ENCODE measurements at regions not wholly inside any gene's neighbourhood (a gene's known extent, or its start where the extent isn't known, plus 50 kb on each side); places are given as distances from the start of the nearest gene placed in this dataset.
"Not testable (repeated sequence)": the region's sequence is repeated elsewhere in the genome, so short reads cannot be mapped to it uniquely, and the experiment has no call there.

DNA sequence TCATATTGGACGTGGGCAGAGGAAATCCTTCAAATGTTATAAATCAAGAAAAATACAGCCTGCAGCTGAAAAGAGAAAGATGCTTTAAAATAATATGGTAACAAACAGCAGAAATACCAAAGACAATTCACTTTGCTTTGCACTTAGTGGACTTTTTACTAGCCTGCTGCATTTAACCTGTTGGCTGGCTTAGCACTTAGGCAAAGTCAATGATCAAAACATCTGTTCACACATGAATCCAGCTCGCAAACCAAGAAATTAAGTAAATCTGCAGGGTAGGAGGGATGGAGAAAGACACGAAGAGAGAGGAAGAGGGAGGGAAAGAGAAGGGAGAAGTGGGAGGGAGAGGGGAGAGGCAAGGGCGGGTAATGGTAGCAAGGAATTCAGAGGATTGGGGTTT lies 103.6 kb upstream of the RAB4A start:
- H3K4me1 ChIP-seq (ENCODE audit: insufficient read depth, insufficient read length): peaks cover 2% of the 10 kb centered on the region
- H3K36me3 ChIP-seq (ENCODE audit: insufficient read depth, insufficient read length, low read length): peaks cover 29% of the 10 kb centered on the region
- H3K9ac ChIP-seq (ENCODE audit: insufficient read length, low read depth): no peak overlapping the region
- H3K27me3 ChIP-seq (ENCODE audit: insufficient read depth, insufficient read length): no peaks in the 10 kb centered on the region
- no peak overlapping the region for H3K4me3 ChIP-seq (ENCODE audit: insufficient read length, low read depth)
- TF ChIP-seq YY1 (IDR thresholded peaks at IDR 0.05; ENCODE audit: insufficient read depth, insufficient read length) (no peak), SUZ12 (IDR thresholded peaks at IDR 0.05; ENCODE audit: extremely low read depth, insufficient read depth, insufficient read length) (no peak), ZNF274 (IDR thresholded peaks at IDR 0.05; ENCODE audit: low read depth, low read length) (no peak)
- no peaks in the 10 kb centered on the region for H3K9me3 ChIP-seq (ENCODE audit: insufficient read depth, low read length)
- no peak for DNase-seq (ENCODE audit: low read depth, low spot score)

- TF ChIP-seq YY1 (IDR thresholded peaks at IDR 0.05; ENCODE audit: insufficient read depth, insufficient read length): no peak
- no peak for TF ChIP-seq SUZ12 (IDR thresholded peaks at IDR 0.05; ENCODE audit: extremely low read depth, insufficient read depth, insufficient read length)
- TF ChIP-seq ZNF274 (IDR thresholded peaks at IDR 0.05; ENCODE audit: low read depth, low read length): no peak
- DNase-seq (ENCODE audit: low read depth, low spot score): no peak
- Histone ChIP-seq H3K9ac (ENCODE audit: insufficient read length, low read depth) (no peak overlapping the region), H3K4me3 (ENCODE audit: insufficient read length, low read depth) (no peak overlapping the region), H3K27me3 (ENCODE audit: insufficient read depth, insufficient read length) (no peaks in the 10 kb centered on the region), H3K4me1 (ENCODE audit: insufficient read depth, insufficient read length) (peaks cover 2% of the 10 kb centered on the region), H3K36me3 (ENCODE audit: insufficient read depth, insufficient read length, low read length) (peaks cover 36% of the 10 kb centered on the region), H3K9me3 (ENCODE audit: insufficient read depth, low read length) (peaks cover 4% of the 10 kb centered on the region; the same call in 1 of the 2 replicates)
Measured at GRCh38 chr1:229169399-229169798, 101.5 kb upstream of the RAB4A start.

DNA sequence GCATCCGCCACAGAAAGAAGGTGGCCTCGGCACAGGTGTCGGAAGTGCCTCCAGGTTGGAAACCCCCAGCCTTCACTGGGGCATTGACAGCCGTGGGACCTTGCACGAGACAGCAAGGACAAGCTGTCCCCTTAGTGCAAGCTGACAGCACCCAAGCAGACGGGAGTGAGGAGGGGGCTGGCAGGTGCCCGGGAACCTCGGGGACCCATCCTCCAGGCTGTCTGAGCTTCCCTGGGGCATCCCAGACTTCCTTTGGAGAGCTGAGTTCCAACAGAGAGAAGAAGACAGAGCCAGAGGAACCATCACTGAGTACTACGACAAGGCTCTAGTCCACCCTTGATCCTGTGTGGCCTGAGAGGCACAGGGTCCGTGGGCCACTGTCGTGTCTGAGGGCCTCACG lies 100.6 kb upstream of the RAB4A start:
- Histone ChIP-seq H3K27me3 (ENCODE audit: insufficient read depth, insufficient read length) (no peaks in the 10 kb centered on the region), H3K4me1 (ENCODE audit: insufficient read depth, insufficient read length) (peaks cover 2% of the 10 kb centered on the region), H3K9me3 (ENCODE audit: insufficient read depth, low read length) (peaks cover 4% of the 10 kb centered on the region; the same call in 1 of the 2 replicates), H3K36me3 (ENCODE audit: insufficient read depth, insufficient read length, low read length) (peaks cover 36% of the 10 kb centered on the region), H3K4me3 (ENCODE audit: insufficient read length, low read depth) (no peak overlapping the region), H3K9ac (ENCODE audit: insufficient read length, low read depth) (no peak overlapping the region)
- no peak for DNase-seq (ENCODE audit: low read depth, low spot score)
- TF ChIP-seq ZNF274 (IDR thresholded peaks at IDR 0.05; ENCODE audit: low read depth, low read length): no peak
- TF ChIP-seq YY1 (IDR thresholded peaks at IDR 0.05; ENCODE audit: insufficient read depth, insufficient read length): no peak
- no peak for TF ChIP-seq SUZ12 (IDR thresholded peaks at IDR 0.05; ENCODE audit: extremely low read depth, insufficient read depth, insufficient read length)

DNA sequence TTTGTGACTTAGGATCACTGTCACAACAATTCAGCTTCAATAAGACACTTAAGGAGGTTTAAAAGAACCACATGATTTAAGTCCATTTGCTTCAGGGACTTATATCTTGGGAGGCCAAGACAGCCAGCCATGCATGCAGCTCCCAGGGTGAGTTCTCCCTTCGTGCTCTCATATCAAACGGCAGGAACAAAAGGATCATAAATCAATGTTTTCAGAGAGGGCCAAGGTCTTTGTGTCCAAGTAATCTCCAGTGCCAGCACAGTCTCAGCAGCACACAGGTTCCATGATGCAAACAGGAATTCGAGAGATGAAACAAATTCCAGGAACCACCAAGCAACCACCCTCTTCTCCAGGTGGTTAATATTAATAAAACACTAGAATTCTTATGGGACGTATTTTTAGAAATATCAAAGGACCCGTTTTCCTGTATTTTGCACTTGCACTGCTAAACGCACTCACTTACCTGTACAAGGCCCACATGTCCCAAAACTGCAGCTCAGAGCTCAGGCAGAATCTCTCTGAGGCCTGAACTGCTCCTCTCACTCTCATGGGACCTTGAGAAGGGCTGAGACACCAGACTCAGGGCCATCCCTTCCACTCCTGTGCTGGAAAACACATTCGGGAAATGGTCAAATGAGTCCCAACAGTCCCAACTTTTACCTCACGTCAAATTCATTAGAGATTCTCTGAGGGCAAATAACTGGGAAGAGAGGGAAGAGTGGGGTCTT lies 100.0 kb upstream of the RAB4A start:
- no peak for TF ChIP-seq SUZ12 (IDR thresholded peaks at IDR 0.05; ENCODE audit: extremely low read depth, insufficient read depth, insufficient read length)
- no peak for TF ChIP-seq ZNF274 (IDR thresholded peaks at IDR 0.05; ENCODE audit: low read depth, low read length)
- no peak for TF ChIP-seq YY1 (IDR thresholded peaks at IDR 0.05; ENCODE audit: insufficient read depth, insufficient read length)
- no peak for DNase-seq (ENCODE audit: low read depth, low spot score)
- Histone ChIP-seq H3K9me3 (ENCODE audit: insufficient read depth, low read length) (peaks cover 4% of the 10 kb centered on the region; the same call in 1 of the 2 replicates), H3K27me3 (ENCODE audit: insufficient read depth, insufficient read length) (no peaks in the 10 kb centered on the region), H3K4me3 (ENCODE audit: insufficient read length, low read depth) (no peak overlapping the region), H3K9ac (ENCODE audit: insufficient read length, low read depth) (no peak overlapping the region), H3K36me3 (ENCODE audit: insufficient read depth, insufficient read length, low read length) (peaks cover 36% of the 10 kb centered on the region), H3K4me1 (ENCODE audit: insufficient read depth, insufficient read length) (peaks cover 2% of the 10 kb centered on the region)

DNA sequence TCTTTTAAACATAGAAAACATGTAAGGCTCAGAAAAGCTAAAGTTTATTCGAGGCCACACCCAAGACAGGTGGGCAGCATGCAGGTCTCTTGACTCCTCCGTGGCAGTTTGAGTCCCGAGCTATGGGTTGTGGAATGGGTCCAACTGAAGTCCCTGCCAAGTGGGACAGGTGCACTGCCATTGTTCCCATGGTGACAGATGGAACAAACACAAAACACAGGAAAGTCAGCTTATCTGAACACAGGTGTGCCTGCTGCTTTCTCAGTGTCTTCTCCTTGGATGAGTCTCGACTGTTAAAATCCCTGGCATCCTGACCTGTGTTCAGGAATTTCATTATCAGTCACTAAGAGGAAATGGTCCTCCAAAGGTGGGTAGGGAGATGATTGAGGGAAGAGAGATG lies 99.0 kb upstream of the RAB4A start:
- Histone ChIP-seq H3K36me3 (ENCODE audit: insufficient read depth, insufficient read length, low read length) (peaks cover 32% of the 10 kb centered on the region), H3K4me1 (ENCODE audit: insufficient read depth, insufficient read length) (peaks cover 2% of the 10 kb centered on the region), H3K27me3 (ENCODE audit: insufficient read depth, insufficient read length) (no peaks in the 10 kb centered on the region), H3K4me3 (ENCODE audit: insufficient read length, low read depth) (no peak overlapping the region), H3K9ac (ENCODE audit: insufficient read length, low read depth) (no peak overlapping the region), H3K9me3 (ENCODE audit: insufficient read depth, low read length) (peaks cover 4% of the 10 kb centered on the region; the same call in 1 of the 2 replicates)
- TF ChIP-seq SUZ12 (IDR thresholded peaks at IDR 0.05; ENCODE audit: extremely low read depth, insufficient read depth, insufficient read length): no peak
- TF ChIP-seq YY1 (IDR thresholded peaks at IDR 0.05; ENCODE audit: insufficient read depth, insufficient read length): no peak
- no peak for TF ChIP-seq ZNF274 (IDR thresholded peaks at IDR 0.05; ENCODE audit: low read depth, low read length)
- no peak for DNase-seq (ENCODE audit: low read depth, low spot score)

DNA sequence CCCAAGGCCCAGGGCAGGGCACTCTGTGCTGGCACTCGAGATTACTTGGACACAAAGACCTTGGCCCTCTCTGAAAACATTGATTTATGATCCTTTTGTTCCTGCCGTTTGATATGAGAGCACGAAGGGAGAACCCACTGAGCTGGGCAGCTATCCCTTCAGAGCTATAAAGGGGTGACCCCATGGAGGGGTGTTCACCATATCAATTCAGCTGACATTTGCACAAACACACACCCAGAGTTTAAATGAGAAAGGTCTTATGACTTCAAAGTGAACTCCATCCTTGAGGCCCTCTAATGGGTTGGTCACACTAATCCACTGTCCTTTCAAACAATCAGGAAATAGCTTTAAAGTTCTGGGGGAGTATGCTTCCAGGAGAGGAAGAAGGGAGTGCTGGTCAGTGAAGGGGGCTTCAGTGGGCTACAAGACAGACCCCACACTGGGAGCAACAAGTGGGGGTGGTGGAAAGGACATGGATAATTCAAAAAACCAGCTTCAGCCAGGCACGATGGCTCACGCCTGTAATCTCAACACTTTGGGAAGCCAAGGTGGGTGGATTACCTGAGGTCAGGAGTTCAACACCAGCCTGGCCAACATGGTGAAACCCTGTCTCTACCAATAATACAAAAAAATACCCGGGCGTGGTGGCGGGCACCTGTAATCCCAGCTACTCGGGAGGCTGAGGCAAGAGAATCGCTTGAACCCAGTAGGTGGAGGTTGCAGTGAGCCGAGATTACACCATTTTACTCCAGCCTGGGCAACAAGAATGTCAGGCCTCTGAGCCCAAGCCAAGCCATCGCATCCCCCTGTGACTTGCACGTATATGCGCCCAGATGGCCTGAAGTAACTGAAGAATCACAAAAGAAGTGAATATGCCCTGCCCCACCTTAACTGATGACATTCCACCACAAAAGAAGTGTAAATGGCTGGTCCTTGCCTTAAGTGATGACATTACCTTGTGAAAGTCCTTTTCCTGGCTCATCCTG lies 97.1 kb upstream of the RAB4A start:
- not testable (repeated sequence) for H3K27me3 ChIP-seq (ENCODE audit: insufficient read depth, insufficient read length); H3K4me3 ChIP-seq (ENCODE audit: insufficient read length, low read depth); H3K4me1 ChIP-seq (ENCODE audit: insufficient read depth, insufficient read length); H3K9me3 ChIP-seq (ENCODE audit: insufficient read depth, low read length); H3K9ac ChIP-seq (ENCODE audit: insufficient read length, low read depth); DNase-seq (ENCODE audit: low read depth, low spot score)
- H3K36me3 ChIP-seq (ENCODE audit: insufficient read depth, insufficient read length, low read length): peaks cover 32% of the 10 kb centered on the region

DNA sequence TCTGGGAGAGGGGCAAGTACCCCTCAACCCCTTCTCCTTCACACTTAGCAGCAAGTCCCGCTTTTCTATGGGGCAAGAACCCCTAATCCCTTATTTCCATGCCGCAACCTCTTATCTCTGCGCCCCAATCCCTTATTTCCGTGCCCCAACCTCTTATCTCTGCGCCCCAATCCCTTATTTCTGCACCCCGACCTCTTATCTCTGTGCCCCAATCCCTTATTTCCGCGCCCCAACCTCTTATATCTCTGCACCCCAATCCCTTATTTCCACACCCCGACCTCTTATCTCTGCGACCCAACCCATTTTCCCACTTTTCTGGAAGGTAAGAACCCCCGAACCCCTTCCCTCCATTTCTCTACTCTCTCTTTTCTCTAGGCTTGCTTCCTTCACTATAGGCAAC lies 95.6 kb upstream of the RAB4A start:
- H3K9me3 ChIP-seq (ENCODE audit: insufficient read depth, low read length); DNase-seq (ENCODE audit: low read depth, low spot score); H3K4me1 ChIP-seq (ENCODE audit: insufficient read depth, insufficient read length); H3K27me3 ChIP-seq (ENCODE audit: insufficient read depth, insufficient read length): not testable (repeated sequence)
- H3K4me3 ChIP-seq (ENCODE audit: insufficient read length, low read depth): peak overlapping the region; percentile 15
- H3K9ac ChIP-seq (ENCODE audit: insufficient read length, low read depth): peak overlapping the region; percentile 56
- H3K36me3 ChIP-seq (ENCODE audit: insufficient read depth, insufficient read length, low read length): peaks cover 25% of the 10 kb centered on the region

DNA sequence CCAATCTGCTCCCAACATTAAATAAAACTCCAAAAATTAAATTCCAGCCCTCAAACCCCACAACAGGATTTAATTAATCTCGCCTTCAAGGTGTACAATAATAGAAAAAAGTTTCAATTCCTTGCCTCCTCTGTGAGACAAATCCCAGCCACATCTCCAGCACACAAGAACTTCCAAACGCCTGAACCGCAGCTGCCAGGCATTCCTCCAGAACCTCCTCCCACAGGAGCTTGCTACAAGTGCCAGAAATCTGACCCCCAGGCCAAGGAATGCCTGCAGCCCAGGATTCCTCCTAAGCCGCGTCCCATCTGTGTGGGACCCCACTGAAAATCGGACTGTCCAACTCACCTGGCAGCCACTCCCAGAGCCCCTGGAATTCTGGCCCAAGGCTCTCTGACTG lies 94.5 kb upstream of the RAB4A start:
- H3K36me3 ChIP-seq (ENCODE audit: insufficient read depth, insufficient read length, low read length): peaks cover 18% of the 10 kb centered on the region
- not testable (repeated sequence) for H3K9me3 ChIP-seq (ENCODE audit: insufficient read depth, low read length); H3K4me1 ChIP-seq (ENCODE audit: insufficient read depth, insufficient read length); H3K4me3 ChIP-seq (ENCODE audit: insufficient read length, low read depth); DNase-seq (ENCODE audit: low read depth, low spot score); H3K27me3 ChIP-seq (ENCODE audit: insufficient read depth, insufficient read length); H3K9ac ChIP-seq (ENCODE audit: insufficient read length, low read depth)

Measured in NT2/D1 (cell line).